HCT116 (cell line): ENCODE measurements at regions not wholly inside any gene's neighbourhood (a gene's known extent, or its start where the extent isn't known, plus 50 kb on each side); places are given as distances from the start of the nearest gene placed in this dataset.

Experiments
- ATAC-seq: fragments of 200-7000 bp; cut with Tn5 transposase; 2 replicates; pipeline ENCODE4 v1.9.1; 2020; ENCODE audit warnings: mild to moderate bottlenecking, moderate library complexity
- BruUV-seq: library from RNA; stranded (reverse); fragments of 400-500 nt; replicated peaks from 2 replicates; lab custom pipeline; 2021; lab: Mats Ljungman, UMichigan
- CTCF ChIA-PET: fragments of 300-600 bp; sonication (Branson Sonifier 250); formaldehyde crosslinking; loops from one replicate; lab custom pipeline; 2021; ENCODE audit warnings: antibody characterized with exemption; lab: Charles Lee
- POLR2A ChIA-PET: fragments of 300-600, 350-600 bp; sonication (Branson Sonifier 250); formaldehyde crosslinking; loops from one replicate; lab custom pipeline; 2021; ENCODE audit warnings: antibody characterized with exemption; lab: Charles Lee
- RAD21 ChIA-PET, 2 experiments: fragments of 300-600 bp; sonication (Branson Sonifier 250); formaldehyde crosslinking; loops; one replicate each; lab custom pipeline; 2023; ENCODE audit warnings: low total read pairs in 2 of 2; ENCODE audit not compliant: uncharacterized antibody in 2 of 2, unreplicated experiment in 2 of 2, low non-redundant PET in 1 of 2; lab: Charles Lee
- DNase-seq: peaks from one replicate; pipeline ENCODE4 v3.0.0-alpha.2; 2010; ENCODE audit warnings: low read depth, low spot score
- H2AFZ ChIP-seq: fragments of 200-600 bp; shearing (Covaris generic), sonication (generic); 2 replicates; pipeline ENCODE4 v1.6.1; 2017; ENCODE audit warnings: low read depth, mixed run types, mixed read lengths, antibody characterized with exemption, low read length; ENCODE audit not compliant: poor library complexity, severe bottlenecking
- H3K27ac ChIP-seq: 2 replicates; pipeline ENCODE4 v1.5.1; 2012; ENCODE audit warnings: low read depth, low read length
- H3K27me3 ChIP-seq: fragments of 200-600 bp; sonication (generic); 2 replicates; pipeline ENCODE4 v1.6.1; 2016; ENCODE audit warnings: mixed run types, low read length, mixed read lengths; ENCODE audit not compliant: insufficient read depth
- H3K36me3 ChIP-seq, 2 experiments: fragments of 200-500 bp in 1 of 2; fragments of 200-600 bp in 1 of 2; sonication (Bioruptor generic) in 1 of 2; sonication (generic) in 1 of 2; 2 replicates each; pipeline versions ENCODE4 v1.5.1 to v1.6.1; 2014 to 2016; ENCODE audit warnings: low read length in 2 of 2, inconsistent platforms in 1 of 2, mixed read lengths in 1 of 2, mixed run types in 1 of 2; ENCODE audit not compliant: insufficient read depth in 2 of 2, control insufficient read depth in 1 of 2
- H3K4me1 ChIP-seq, 2 experiments: fragments of 200-600 bp in 1 of 2; sonication (generic) in 1 of 2; 2 replicates each; pipeline versions ENCODE4 v1.5.1 to v1.6.1; 2012 to 2017; ENCODE audit warnings: low read length in 2 of 2, inconsistent platforms in 1 of 2, mild to moderate bottlenecking in 1 of 2, mixed read lengths in 1 of 2, mixed run types in 1 of 2, moderate library complexity in 1 of 2; ENCODE audit not compliant: insufficient read depth in 2 of 2, control insufficient read depth in 1 of 2
- H3K4me2 ChIP-seq: fragments of 200-600 bp; sonication (generic); 2 replicates; pipeline ENCODE4 v1.6.1; 2017; ENCODE audit warnings: mixed run types, low read length, mixed read lengths
- H3K4me3 ChIP-seq, 2 experiments: fragments of 200-600 bp in 1 of 2; sonication (generic) in 1 of 2; replicated peaks in 1 of 2; 2 replicates each; pipeline ENCODE4 v1.5.1; 2011 to 2016; ENCODE audit warnings: low read length in 2 of 2, control low read depth in 1 of 2, low read depth in 1 of 2, mild to moderate bottlenecking in 1 of 2, mixed read lengths in 1 of 2, mixed run types in 1 of 2
- H3K79me2 ChIP-seq: fragments of 200-600 bp; sonication (generic); 2 replicates; pipeline ENCODE4 v1.6.1; 2017; ENCODE audit warnings: mild to moderate bottlenecking, mixed run types, low read length, moderate library complexity, mixed read lengths; ENCODE audit not compliant: insufficient read depth
- H3K9ac ChIP-seq: fragments of 200-600 bp; sonication (generic); 2 replicates; pipeline ENCODE4 v1.6.1; 2016; ENCODE audit warnings: low read length, mixed read lengths
- H3K9me2 ChIP-seq: fragments of 200-600 bp; sonication (generic), shearing (Covaris generic); 2 replicates; pipeline ENCODE4 v1.6.1; 2017; ENCODE audit warnings: mixed run types, mild to moderate bottlenecking, moderate library complexity; ENCODE audit not compliant: insufficient read depth
- H3K9me3 ChIP-seq, 2 experiments: fragments of 200-500 bp in 1 of 2; fragments of 200-600 bp in 1 of 2; sonication (Bioruptor generic) in 1 of 2; sonication (generic) in 1 of 2; 2 replicates each; pipeline ENCODE4 v1.6.1; 2014 to 2017; ENCODE audit warnings: low read length in 2 of 2, mixed read lengths in 2 of 2, inconsistent platforms in 1 of 2, low read depth in 1 of 2, mild to moderate bottlenecking in 1 of 2, mixed run types in 1 of 2, moderate library complexity in 1 of 2; ENCODE audit not compliant: control insufficient read depth in 1 of 2, insufficient read depth in 1 of 2
- H4K20me1 ChIP-seq: fragments of 200-600 bp; sonication (generic), shearing (Covaris generic); 2 replicates; pipeline ENCODE4 v1.6.1; 2017; ENCODE audit warnings: mixed run types, mild to moderate bottlenecking, moderate library complexity; ENCODE audit not compliant: insufficient read depth
- ATF3 ChIP-seq: IDR thresholded peaks from 2 replicates; pipeline ENCODE4 v1.6.1; 2012
- CBX3 ChIP-seq: IDR thresholded peaks from 2 replicates; pipeline ENCODE4 v1.6.1; 2012; ENCODE audit warnings: low read depth
- CTCF ChIP-seq, 3 experiments: fragments of 200-600 bp in 1 of 3; sonication (generic) in 1 of 3; IDR thresholded peaks in 2 of 3; conservative IDR thresholded peaks in 1 of 3; 2 replicates each; pipeline ENCODE4 v1.5.1; 2012 to 2017; ENCODE audit warnings: low read depth in 2 of 3, low read length in 2 of 3, antibody characterized with exemption in 1 of 3, borderline replicate concordance in 1 of 3, control low read depth in 1 of 3, mild to moderate bottlenecking in 1 of 3, mixed read lengths in 1 of 3, mixed run types in 1 of 3, moderate library complexity in 1 of 3; ENCODE audit not compliant: insufficient read depth in 1 of 3
- EGR1 ChIP-seq: IDR thresholded peaks from 2 replicates; pipeline ENCODE4 v1.6.1; 2012; ENCODE audit warnings: low read depth
- EZH2phosphoT487 ChIP-seq: fragments of 200-600 bp; IDR thresholded peaks from 2 replicates; pipeline ENCODE4 v1.6.1; 2018; ENCODE audit warnings: antibody characterized with exemption, borderline replicate concordance
- JUND ChIP-seq: IDR thresholded peaks from 2 replicates; pipeline ENCODE4 v1.6.1; 2012
- POLR2A ChIP-seq: IDR thresholded peaks from 2 replicates; pipeline ENCODE4 v1.7.0; 2011; ENCODE audit warnings: borderline replicate concordance; ENCODE audit not compliant: insufficient read depth, insufficient read length; ENCODE audit errors: extremely low read depth
- RAD21 ChIP-seq: IDR thresholded peaks from 2 replicates; pipeline ENCODE4 v1.6.1; 2012; ENCODE audit warnings: low read depth, mild to moderate bottlenecking
- REST ChIP-seq: IDR thresholded peaks from 2 replicates; pipeline ENCODE4 v1.6.1; 2012; ENCODE audit warnings: low read depth
- SIN3A ChIP-seq: IDR thresholded peaks from 2 replicates; pipeline ENCODE4 v1.6.1; 2012; ENCODE audit warnings: low read depth
- SP1 ChIP-seq: IDR thresholded peaks from 2 replicates; pipeline ENCODE4 v1.6.1; 2012; ENCODE audit warnings: low read depth
- SRF ChIP-seq: IDR thresholded peaks from 2 replicates; pipeline ENCODE4 v1.6.1; 2012; ENCODE audit warnings: low read depth
- ZFX ChIP-seq: fragments of 450-650 bp; IDR thresholded peaks from 2 replicates; pipeline ENCODE4 v1.6.1; 2017
- intact Hi-C: fragments of 100-400 bp; cut with micrococcal nuclease; formaldehyde crosslinking; loops from 2 replicates; pipeline ENCODE4 v1.10.0; 2022

GRCh38 chr6:1503811-1504210, 105.9 kb upstream of the FOXC1 start:
- Histone ChIP-seq H3K4me1 (no peaks in the 10 kb centered on the region), H3K27ac (no peak overlapping the region), H3K27me3 (no peaks in the 10 kb centered on the region), H3K4me3 (no peak overlapping the region), H3K36me3 (no peaks in the 10 kb centered on the region), H3K79me2 (no peaks in the 10 kb centered on the region), H3K9me3 (no peaks in the 10 kb centered on the region), H4K20me1 (no peaks in the 10 kb centered on the region), H3K9ac (no peak overlapping the region), H3K9me2 (no peaks in the 10 kb centered on the region), H3K4me2 (no peak overlapping the region), H2AFZ (no peak overlapping the region)
- DNase-seq (no peak), ATAC-seq (no peak)
- intact Hi-C loops = no loop called here
- ChIA-PET POLR2A (no interaction called here), RAD21 (no interaction called here), CTCF (no interaction called here)
- BruUV-seq = no TSS peak
- no peak for TF ChIP-seq SP1
- no peak for TF ChIP-seq EZH2phosphoT487
- no peak for TF ChIP-seq SIN3A
- TF ChIP-seq POLR2A = no peak
- TF ChIP-seq SRF = no peak
- no peak for TF ChIP-seq CBX3
- no peak for TF ChIP-seq CTCF (IDR thresholded peaks at IDR 0.05 in 2 of 3, conservative IDR thresholded peaks at IDR 0.05 in 1 of 3; ENCODE audit: borderline replicate concordance in 1 of 3, insufficient read depth in 1 of 3, low read depth in 2 of 3, low read length in 2 of 3)
- no peak for TF ChIP-seq ATF3
- no peak for TF ChIP-seq JUND
- TF ChIP-seq EGR1 = no peak
- no peak for TF ChIP-seq ZFX
- no peak for TF ChIP-seq REST
- no peak for TF ChIP-seq RAD21
